Smooth muscle cell (in vitro differentiated cells): ENCODE measurements at regions not wholly inside any gene's neighbourhood (a gene's known extent, or its start where the extent isn't known, plus 50 kb on each side); places are given as distances from the start of the nearest gene placed in this dataset.
A peak's percentile ranks its signal among the peaks of the same experiment; 100 is the strongest.

Source experiments
- DNase-seq: peaks from one replicate; lab custom pipeline; 2025; ENCODE audit not compliant: unreplicated experiment; lab: John Stamatoyannopoulos, UW
- H2AFZ ChIP-seq: fragments of 200-600 bp; sonication (generic); 2 replicates; pipeline ENCODE4 v1.6.0; 2016; ENCODE audit warnings: antibody characterized with exemption, low read depth, mild to moderate bottlenecking
- H3F3A ChIP-seq: fragments of 200-600 bp; sonication (generic); 2 replicates; pipeline ENCODE4 v1.6.0; 2017; ENCODE audit warnings: antibody characterized with exemption, low read depth
- H3K27ac ChIP-seq: fragments of 200-600 bp; sonication (generic); 2 replicates; pipeline ENCODE4 v1.5.1; 2016; ENCODE audit warnings: low read depth, mild to moderate bottlenecking
- H3K27me3 ChIP-seq: fragments of 200-600 bp; sonication (generic); 2 replicates; pipeline ENCODE4 v1.6.1; 2016; ENCODE audit warnings: low read depth, mild to moderate bottlenecking
- H3K36me3 ChIP-seq: fragments of 200-600 bp; sonication (generic); 2 replicates; pipeline ENCODE4 v1.5.1; 2016; ENCODE audit warnings: low read depth
- H3K4me1 ChIP-seq: fragments of 200-600 bp; sonication (generic); 2 replicates; pipeline ENCODE4 v1.5.1; 2016; ENCODE audit warnings: low read depth
- H3K4me2 ChIP-seq: fragments of 200-600 bp; sonication (generic); 2 replicates; pipeline ENCODE4 v1.6.0; 2016; ENCODE audit warnings: mild to moderate bottlenecking
- H3K4me3 ChIP-seq: fragments of 200-600 bp; sonication (generic); 2 replicates; pipeline ENCODE4 v1.5.1; 2016; ENCODE audit warnings: mild to moderate bottlenecking
- H3K79me2 ChIP-seq: fragments of 200-600 bp; sonication (generic); 2 replicates; pipeline ENCODE4 v1.6.0; 2016; ENCODE audit warnings: low read depth, mild to moderate bottlenecking
- H3K9ac ChIP-seq: fragments of 200-600 bp; sonication (generic); 2 replicates; pipeline ENCODE4 v1.6.0; 2016; ENCODE audit warnings: low read depth
- H3K9me3 ChIP-seq: fragments of 200-600 bp; sonication (generic); replicated peaks from 2 replicates; pipeline ENCODE4 v1.5.1; 2016; ENCODE audit warnings: low read depth
- H4K20me1 ChIP-seq: fragments of 200-600 bp; sonication (generic); 2 replicates; pipeline ENCODE4 v1.6.0; 2016; ENCODE audit warnings: low read depth
- CTCF ChIP-seq: fragments of 200-600 bp; sonication (generic); IDR thresholded peaks from 2 replicates; pipeline ENCODE4 v1.5.1; 2017; ENCODE audit warnings: borderline replicate concordance, mild to moderate bottlenecking, antibody characterized with exemption; ENCODE audit not compliant: insufficient read depth, poor library complexity, severe bottlenecking
- WGBS: methylation state at CpG from one replicate; pipeline ENCODE4 v1.1.7; 2016; ENCODE audit warnings: low lambda C conversion rate; 5-methylcytosine and 5-hydroxymethylcytosine counted together

DNA sequence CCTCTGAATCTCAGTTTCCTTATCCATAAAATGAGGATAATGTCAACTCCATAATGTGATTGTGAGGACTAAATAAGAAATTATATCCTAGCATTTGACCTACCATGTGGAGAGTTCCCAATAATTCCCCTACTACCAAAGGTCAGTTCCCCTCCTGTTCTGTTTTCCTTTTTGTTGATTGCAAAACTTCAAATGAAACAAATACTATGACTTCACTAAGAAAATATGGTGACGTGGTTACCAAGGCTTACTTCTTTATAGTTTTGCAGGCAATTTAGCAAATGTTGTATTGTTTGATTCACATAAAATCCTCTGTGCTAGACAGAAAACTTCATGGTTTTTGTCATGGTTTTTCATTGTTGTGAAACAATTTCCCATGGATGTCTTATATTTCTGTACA, 153.8 kb upstream of the RORA start:
- peaks cover 7% of the 10 kb centered on the region for H3K4me1 ChIP-seq
- H3K4me3 ChIP-seq = no peak overlapping the region
- H4K20me1 ChIP-seq = no peaks in the 10 kb centered on the region
- H3F3A ChIP-seq = no peaks in the 10 kb centered on the region
- 71% methylated on average over 1 of the region's 1 CpG for WGBS
- no peak for DNase-seq
- no peak for TF ChIP-seq CTCF
- no peaks in the 10 kb centered on the region for H3K36me3 ChIP-seq
- no peaks in the 10 kb centered on the region for H3K79me2 ChIP-seq
- no peaks in the 10 kb centered on the region for H3K27me3 ChIP-seq
- no peaks in the 10 kb centered on the region for H3K9me3 ChIP-seq
- H3K9ac ChIP-seq = peak overlapping the region; percentile 67
- peak overlapping the region; percentile 92 for H3K27ac ChIP-seq
- H3K4me2 ChIP-seq = peak overlapping the region; percentile 38
- H2AFZ ChIP-seq = peak overlapping the region; percentile 9

DNA sequence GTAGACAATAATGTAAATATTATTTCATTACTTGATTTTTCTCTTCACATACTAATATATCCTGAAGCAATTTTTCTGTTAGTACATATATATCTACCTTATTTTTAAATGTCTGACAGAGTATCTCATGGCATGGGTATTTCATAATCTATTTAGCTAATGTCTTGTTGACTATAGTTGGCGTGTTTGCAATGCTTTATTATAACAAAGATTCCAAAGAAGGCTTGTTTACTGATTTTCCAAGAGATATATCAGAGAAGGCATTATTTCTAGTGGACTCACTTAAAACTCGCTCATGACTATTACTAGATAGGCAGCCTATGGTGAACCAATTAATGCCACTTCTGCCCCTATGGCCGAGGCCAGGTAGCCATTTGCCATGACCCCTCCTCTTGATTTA, 152.4 kb upstream of the RORA start:
- no peaks in the 10 kb centered on the region for H3K27me3 ChIP-seq
- no peaks in the 10 kb centered on the region for H3K36me3 ChIP-seq
- no peak overlapping the region for H3K9ac ChIP-seq
- no peaks in the 10 kb centered on the region for H3F3A ChIP-seq
- no peak for TF ChIP-seq CTCF
- no peak overlapping the region for H3K27ac ChIP-seq
- H2AFZ ChIP-seq = no peak overlapping the region
- no peak for DNase-seq
- WGBS = 89% methylated on average over 3 of the region's 3 CpGs
- H4K20me1 ChIP-seq = no peaks in the 10 kb centered on the region
- H3K4me2 ChIP-seq = no peak overlapping the region
- no peaks in the 10 kb centered on the region for H3K9me3 ChIP-seq
- H3K4me1 ChIP-seq = peaks cover 7% of the 10 kb centered on the region
- H3K79me2 ChIP-seq = no peaks in the 10 kb centered on the region
- no peak overlapping the region for H3K4me3 ChIP-seq

GRCh38 chr15:61380270-61380669, 151.2 kb upstream of the RORA start:
- TF ChIP-seq CTCF = no peak
- Histone ChIP-seq H3K4me3 (no peak overlapping the region), H2AFZ (no peak overlapping the region), H3K9me3 (no peaks in the 10 kb centered on the region), H3F3A (no peaks in the 10 kb centered on the region), H4K20me1 (no peaks in the 10 kb centered on the region), H3K27me3 (no peaks in the 10 kb centered on the region), H3K4me2 (no peak overlapping the region), H3K9ac (no peak overlapping the region), H3K4me1 (peaks cover 7% of the 10 kb centered on the region), H3K79me2 (no peaks in the 10 kb centered on the region), H3K36me3 (no peaks in the 10 kb centered on the region), H3K27ac (no peak overlapping the region)
- WGBS = 96% methylated on average over 2 of the region's 2 CpGs
- DNase-seq = no peak

DNA sequence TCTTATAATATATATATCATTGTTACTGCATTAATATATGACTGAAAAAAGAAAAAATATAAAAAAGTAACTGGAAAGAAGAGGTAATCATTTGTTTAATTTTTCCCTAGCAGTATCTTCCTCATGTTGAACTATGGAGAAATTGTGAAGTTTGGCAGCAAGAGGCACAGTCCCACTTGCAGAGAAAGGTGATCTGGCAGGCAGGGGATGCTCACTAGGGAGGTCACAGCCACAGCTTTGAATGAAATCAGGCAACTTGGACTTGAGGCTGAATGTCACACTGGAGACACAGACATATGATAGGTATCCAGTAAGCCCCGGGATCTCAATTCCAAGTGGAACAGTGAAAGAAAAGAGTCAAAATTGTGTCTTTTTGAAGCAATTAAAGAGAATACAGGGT, 149.9 kb upstream of the RORA start:
- Histone ChIP-seq H2AFZ (no peak overlapping the region), H3K36me3 (no peaks in the 10 kb centered on the region), H3K4me3 (no peak overlapping the region), H3K4me1 (peaks cover 7% of the 10 kb centered on the region), H3K9ac (no peak overlapping the region), H4K20me1 (no peaks in the 10 kb centered on the region), H3K4me2 (no peak overlapping the region), H3F3A (no peaks in the 10 kb centered on the region), H3K79me2 (no peaks in the 10 kb centered on the region), H3K27me3 (no peaks in the 10 kb centered on the region), H3K27ac (no peak overlapping the region), H3K9me3 (no peaks in the 10 kb centered on the region)
- TF ChIP-seq CTCF = no peak
- WGBS = 81% methylated on average over 1 of the region's 1 CpG
- DNase-seq = no peak
